ENCODE measurements at regions not wholly inside any gene's neighbourhood (a gene's known extent, or its start where the extent isn't known, plus 50 kb on each side); places are given as distances from the start of the nearest gene placed in this dataset.

GRCh38 chr11:134509381-134510232, 97.6 kb upstream of the B3GAT1 start:
- ChIA-PET POLR2A (no interaction called here), CTCF (ENCODE audit: low intra/inter-chr PET ratio, low total read pairs) (no interaction called here)
- H3K9ac ChIP-seq (ENCODE audit: insufficient read depth, low read depth, low read length) = no peak overlapping the region
- H3K27me3 ChIP-seq (ENCODE audit: control insufficient read depth in 1 of 2, insufficient read depth in 2 of 2, low read length in 2 of 2) = peaks cover 5 to 54% of the 10 kb centered on the region in 2 experiments; a peak in 4 of 5 replicates
- no peak overlapping the region for H3K4me2 ChIP-seq (ENCODE audit: low read depth, low read length)
- H3K79me2 ChIP-seq (ENCODE audit: insufficient read depth, low read length) = no peaks in the 10 kb centered on the region
- no peak for ATAC-seq
- TF ChIP-seq, protein P1, sequence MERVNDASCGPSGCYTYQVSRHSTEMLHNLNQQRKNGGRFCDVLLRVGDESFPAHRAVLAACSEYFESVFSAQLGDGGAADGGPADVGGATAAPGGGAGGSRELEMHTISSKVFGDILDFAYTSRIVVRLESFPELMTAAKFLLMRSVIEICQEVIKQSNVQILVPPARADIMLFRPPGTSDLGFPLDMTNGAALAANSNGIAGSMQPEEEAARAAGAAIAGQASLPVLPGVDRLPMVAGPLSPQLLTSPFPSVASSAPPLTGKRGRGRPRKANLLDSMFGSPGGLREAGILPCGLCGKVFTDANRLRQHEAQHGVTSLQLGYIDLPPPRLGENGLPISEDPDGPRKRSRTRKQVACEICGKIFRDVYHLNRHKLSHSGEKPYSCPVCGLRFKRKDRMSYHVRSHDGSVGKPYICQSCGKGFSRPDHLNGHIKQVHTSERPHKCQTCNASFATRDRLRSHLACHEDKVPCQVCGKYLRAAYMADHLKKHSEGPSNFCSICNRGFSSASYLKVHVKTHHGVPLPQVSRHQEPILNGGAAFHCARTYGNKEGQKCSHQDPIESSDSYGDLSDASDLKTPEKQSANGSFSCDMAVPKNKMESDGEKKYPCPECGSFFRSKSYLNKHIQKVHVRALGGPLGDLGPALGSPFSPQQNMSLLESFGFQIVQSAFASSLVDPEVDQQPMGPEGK (CRISPR knock-in tag; IDR thresholded peaks at IDR 0.05) = no peak
- TF ChIP-seq ZNF784 (CRISPR knock-in tag; IDR thresholded peaks at IDR 0.05; ENCODE audit: borderline replicate concordance) (no peak), SIN3A (IDR thresholded peaks at IDR 0.05; ENCODE audit: borderline replicate concordance, low read depth, low read length) (no peak), CREM (IDR thresholded peaks at IDR 0.05) (no peak), CREM (CRISPR knock-in tag; IDR thresholded peaks at IDR 0.05) (no peak), PAX8 (CRISPR knock-in tag; IDR thresholded peaks at IDR 0.05; ENCODE audit: borderline replicate concordance) (no peak), MAF1 (CRISPR knock-in tag; IDR thresholded peaks at IDR 0.05; ENCODE audit: borderline replicate concordance) (no peak), ZNF446 (CRISPR knock-in tag; IDR thresholded peaks at IDR 0.05) (no peak), ZUFSP (CRISPR knock-in tag; IDR thresholded peaks at IDR 0.05; ENCODE audit: borderline replicate concordance) (no peak), PHF8 (CRISPR knock-in tag; IDR thresholded peaks at IDR 0.05) (no peak), ZFP1 (CRISPR knock-in tag; IDR thresholded peaks at IDR 0.05) (no peak), CAMTA2 (CRISPR knock-in tag; IDR thresholded peaks at IDR 0.05; ENCODE audit: borderline replicate concordance) (no peak), HNRNPH1 (optimal IDR thresholded peaks at IDR 0.05; ENCODE audit: low read depth, low read length) (no peak)
- TF ChIP-seq, protein P2, sequence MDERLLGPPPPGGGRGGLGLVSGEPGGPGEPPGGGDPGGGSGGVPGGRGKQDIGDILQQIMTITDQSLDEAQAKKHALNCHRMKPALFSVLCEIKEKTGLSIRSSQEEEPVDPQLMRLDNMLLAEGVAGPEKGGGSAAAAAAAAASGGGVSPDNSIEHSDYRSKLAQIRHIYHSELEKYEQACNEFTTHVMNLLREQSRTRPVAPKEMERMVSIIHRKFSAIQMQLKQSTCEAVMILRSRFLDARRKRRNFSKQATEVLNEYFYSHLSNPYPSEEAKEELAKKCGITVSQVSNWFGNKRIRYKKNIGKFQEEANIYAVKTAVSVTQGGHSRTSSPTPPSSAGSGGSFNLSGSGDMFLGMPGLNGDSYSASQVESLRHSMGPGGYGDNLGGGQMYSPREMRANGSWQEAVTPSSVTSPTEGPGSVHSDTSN (CRISPR knock-in tag; IDR thresholded peaks at IDR 0.05) = no peak
- H4K20me1 ChIP-seq (ENCODE audit: insufficient read depth, low read length) = no peaks in the 10 kb centered on the region
- H3K36me3 ChIP-seq (replicated peaks in 1 of 2; ENCODE audit: control insufficient read depth in 1 of 2, insufficient read depth in 2 of 2, low read length in 2 of 2) = no peaks in the 10 kb centered on the region
- no peak overlapping the region for H3K27ac ChIP-seq (ENCODE audit: extremely low read length, insufficient read depth, low read length)
- H3K9me3 ChIP-seq (ENCODE audit: low read length) = no peaks in the 10 kb centered on the region
- in situ Hi-C loops (cut with HindIII; ENCODE audit: extremely low pct_ligation_motif_present, low pct_unique_long_range_greater_than_20kb) = no loop called here
- no peak for FAIRE-seq
- intact Hi-C loops (cut with micrococcal nuclease; ENCODE audit: unreplicated experiment) = no loop called here
- no peak overlapping the region for H2AFZ ChIP-seq (ENCODE audit: low read length)
- H3K4me1 ChIP-seq (ENCODE audit: insufficient read depth, low read length) = no peaks in the 10 kb centered on the region
- 18% methylated on average over 12 of the region's 20 CpGs for WGBS (ENCODE audit: low lambda C conversion rate)
- no TSS peak for BruUV-seq (replicated peaks)
- DNase-seq (ENCODE audit: low spot score) = no peak
- no peak overlapping the region for H3K4me3 ChIP-seq (replicated peaks in 1 of 3; ENCODE audit: insufficient read depth in 1 of 3, low read depth in 2 of 3, low read length in 3 of 3)
